ENCODE measurements at regions not wholly inside any gene's neighbourhood (a gene's known extent, or its start where the extent isn't known, plus 50 kb on each side); places are given as distances from the start of the nearest gene placed in this dataset.

GRCh38 chr6:158910484-158911440, 89.2 kb downstream of the RSPH3 start:
- Histone ChIP-seq H3K4me1 (ENCODE audit: insufficient read depth, low read length) (peaks cover 33% of the 10 kb centered on the region), H3K4me3 (ENCODE audit: low read length) (peak overlapping the region; percentile 67), H3K36me3 (ENCODE audit: insufficient read depth, low read length) (no peaks in the 10 kb centered on the region), H3K27me3 (ENCODE audit: insufficient read depth, low read length, poor library complexity, severe bottlenecking) (no peaks in the 10 kb centered on the region), H3K27ac (ENCODE audit: low read depth, low read length) (no peak overlapping the region), H3K9me3 (ENCODE audit: low read length) (peaks cover under 1% of the 10 kb centered on the region)
- Mint-ChIP-seq H3K4me3 (peak overlapping the region; percentile 37 to 90 (median 82)), H3K27me3 (peaks cover 0 to 2% of the 10 kb centered on the region in 2 donors), H3K27ac (peak overlapping the region in 7 of 8 donors; percentile 66 to 95 (median 85)), H3K9me3 (peaks cover 8 to 13% (median 9%) of the 10 kb centered on the region in 5 donors), H3K4me1 (peaks cover 43 to 50% (median 46%) of the 10 kb centered on the region in 3 donors), H3K36me3 (peaks cover 0 to 13% (median 0%) of the 10 kb centered on the region in 3 donors)
- ChIA-PET POLR2A (interaction anchor here (0.6 to 3.1 kb wide), 4 partner anchors 41 to 92 kb away, joined by 3 to 16 read pairs (median 4); partner anchors contain the start of gene EZR), CTCF (interaction anchor here (1.4 to 2.4 kb wide), 3 partner anchors 42 to 117 kb away, joined by 3 to 9 read pairs (median 4); no protein-coding TSS in a partner anchor)
- peak in 1 of 5 donors; percentile 21 for DNase-seq

- peaks cover 9% of the 10 kb centered on the region for H3K9me3 ChIP-seq (ENCODE audit: low read length)
- POLR2A ChIA-PET = interaction anchor here (0.6 to 3.1 kb wide), 4 partner anchors 9 to 57 kb away, joined by 3 to 16 read pairs (median 4); no protein-coding TSS in a partner anchor
- H3K27me3 ChIP-seq (ENCODE audit: insufficient read depth, low read length, poor library complexity, severe bottlenecking) = no peaks in the 10 kb centered on the region
- DNase-seq = no peak
- Mint-ChIP-seq H3K27ac (peak overlapping the region in 7 of 8 donors; percentile 20 to 95 (median 82)), H3K4me3 (peak overlapping the region in 6 of 7 donors; percentile 69 to 90 (median 78)), H3K9me3 (peaks cover 14 to 19% (median 17%) of the 10 kb centered on the region in 5 donors), H3K4me1 (peaks cover 39 to 46% (median 45%) of the 10 kb centered on the region in 3 donors), H3K27me3 (peaks cover 0 to 2% of the 10 kb centered on the region in 2 donors), H3K36me3 (peaks cover 1 to 21% (median 3%) of the 10 kb centered on the region in 3 donors)
- peak overlapping the region; percentile 67 for H3K4me3 ChIP-seq (ENCODE audit: low read length)
- CTCF ChIA-PET = interaction anchor here (2.4 kb wide), 1 partner anchor 41 kb away, joined by 9 read pairs; no protein-coding TSS in a partner anchor
- H3K36me3 ChIP-seq (ENCODE audit: insufficient read depth, low read length) = no peaks in the 10 kb centered on the region
- peaks cover 33% of the 10 kb centered on the region for H3K4me1 ChIP-seq (ENCODE audit: insufficient read depth, low read length)
- no peak overlapping the region for H3K27ac ChIP-seq (ENCODE audit: low read depth, low read length)
These were observed 90.1 kb downstream of the RSPH3 start for GRCh38 chr6:158909938-158910337.

- peaks cover 11% of the 10 kb centered on the region for H3K9me3 ChIP-seq (ENCODE audit: low read length)
- Mint-ChIP-seq H3K4me1 (peaks cover 32 to 38% (median 37%) of the 10 kb centered on the region in 3 donors), H3K27ac (peak overlapping the region in 1 of 8 donors; percentile 85), H3K27me3 (peaks cover 0 to 2% of the 10 kb centered on the region in 2 donors), H3K9me3 (peaks cover 19 to 28% (median 25%) of the 10 kb centered on the region in 5 donors), H3K4me3 (peak overlapping the region in 1 of 7 donors; percentile 36), H3K36me3 (peaks cover 1 to 27% (median 3%) of the 10 kb centered on the region in 3 donors)
- H3K36me3 ChIP-seq (ENCODE audit: insufficient read depth, low read length) = no peaks in the 10 kb centered on the region
- no peaks in the 10 kb centered on the region for H3K27me3 ChIP-seq (ENCODE audit: insufficient read depth, low read length, poor library complexity, severe bottlenecking)
- peaks cover 33% of the 10 kb centered on the region for H3K4me1 ChIP-seq (ENCODE audit: insufficient read depth, low read length)
- POLR2A ChIA-PET = no interaction called here
- H3K27ac ChIP-seq (ENCODE audit: low read depth, low read length) = no peak overlapping the region
- CTCF ChIA-PET = interaction anchor here (0.9 to 1.4 kb wide), 2 partner anchors 34 to 205 kb away, joined by 3 read pairs; no protein-coding TSS in a partner anchor
- no peak overlapping the region for H3K4me3 ChIP-seq (ENCODE audit: low read length)
- no peak for DNase-seq
These were observed 89.4 kb upstream of the EZR start for GRCh38 chr6:158908606-158909005.

- CTCF ChIA-PET = interaction anchor here (0.9 to 1.4 kb wide), 2 partner anchors 33 to 205 kb away, joined by 3 read pairs; no protein-coding TSS in a partner anchor
- no peak overlapping the region for H3K27ac ChIP-seq (ENCODE audit: low read depth, low read length)
These were observed 88.8 kb upstream of the EZR start for GRCh38 chr6:158907931-158908330.

GRCh38 chr6:158906926-158907325, 87.8 kb upstream of the EZR start:
- CTCF ChIA-PET = no interaction called here
- Mint-ChIP-seq H3K4me3 (no peak overlapping the region), H3K27ac (no peak overlapping the region), H3K27me3 (peaks cover 0 to 2% of the 10 kb centered on the region in 2 donors), H3K36me3 (peaks cover 1 to 27% (median 3%) of the 10 kb centered on the region in 3 donors), H3K4me1 (peaks cover 22 to 24% (median 24%) of the 10 kb centered on the region in 3 donors), H3K9me3 (peaks cover 19 to 28% (median 25%) of the 10 kb centered on the region in 5 donors)
- no peaks in the 10 kb centered on the region for H3K36me3 ChIP-seq (ENCODE audit: insufficient read depth, low read length)
- POLR2A ChIA-PET = no interaction called here
- peaks cover 11% of the 10 kb centered on the region for H3K9me3 ChIP-seq (ENCODE audit: low read length)
- no peak overlapping the region for H3K4me3 ChIP-seq (ENCODE audit: low read length)
- DNase-seq = no peak
- H3K4me1 ChIP-seq (ENCODE audit: insufficient read depth, low read length) = peaks cover 23% of the 10 kb centered on the region
- no peak overlapping the region for H3K27ac ChIP-seq (ENCODE audit: low read depth, low read length)
- H3K27me3 ChIP-seq (ENCODE audit: insufficient read depth, low read length, poor library complexity, severe bottlenecking) = no peaks in the 10 kb centered on the region

More at GRCh38 chr6:158907931-158908330, 88.8 kb upstream of the EZR start:
- no peak overlapping the region for H3K27ac Mint-ChIP-seq
- Histone ChIP-seq H3K36me3 (ENCODE audit: insufficient read depth, low read length) (no peaks in the 10 kb centered on the region), H3K4me1 (ENCODE audit: insufficient read depth, low read length) (peaks cover 33% of the 10 kb centered on the region), H3K27me3 (ENCODE audit: insufficient read depth, low read length, poor library complexity, severe bottlenecking) (no peaks in the 10 kb centered on the region), H3K4me3 (ENCODE audit: low read length) (no peak overlapping the region), H3K9me3 (ENCODE audit: low read length) (peaks cover 11% of the 10 kb centered on the region)
- peaks cover 0 to 2% of the 10 kb centered on the region in 2 donors for H3K27me3 Mint-ChIP-seq
- H3K4me1 Mint-ChIP-seq = peaks cover 32 to 34% (median 34%) of the 10 kb centered on the region in 3 donors
- H3K36me3 Mint-ChIP-seq = peaks cover 1 to 27% (median 3%) of the 10 kb centered on the region in 3 donors
- peaks cover 19 to 28% (median 25%) of the 10 kb centered on the region in 5 donors for H3K9me3 Mint-ChIP-seq
- DNase-seq = no peak
- POLR2A ChIA-PET = no interaction called here
- no peak overlapping the region for H3K4me3 Mint-ChIP-seq

GRCh38 chr6:158905277-158905676, 86.1 kb upstream of the EZR start:
- Mint-ChIP-seq H3K9me3 (peaks cover 19 to 28% (median 25%) of the 10 kb centered on the region in 5 donors), H3K4me1 (peaks cover 6 to 7% (median 7%) of the 10 kb centered on the region in 3 donors), H3K36me3 (peaks cover 1 to 27% (median 3%) of the 10 kb centered on the region in 3 donors), H3K27ac (peak overlapping the region in 1 of 8 donors; percentile 30), H3K27me3 (peaks cover 0 to 2% of the 10 kb centered on the region in 2 donors), H3K4me3 (no peak overlapping the region)
- H3K27me3 ChIP-seq (ENCODE audit: insufficient read depth, low read length, poor library complexity, severe bottlenecking) = no peaks in the 10 kb centered on the region
- ChIA-PET CTCF (interaction anchor here (1.4 kb wide), 2 partner anchors 67 to 201 kb away, joined by 3 to 5 read pairs; no protein-coding TSS in a partner anchor), POLR2A (no interaction called here)
- H3K9me3 ChIP-seq (ENCODE audit: low read length) = peaks cover 11% of the 10 kb centered on the region
- no peaks in the 10 kb centered on the region for H3K36me3 ChIP-seq (ENCODE audit: insufficient read depth, low read length)
- H3K4me1 ChIP-seq (ENCODE audit: insufficient read depth, low read length) = peaks cover 7% of the 10 kb centered on the region
- H3K27ac ChIP-seq (ENCODE audit: low read depth, low read length) = no peak overlapping the region
- DNase-seq = no peak
- H3K4me3 ChIP-seq (ENCODE audit: low read length) = no peak overlapping the region

- no peak overlapping the region for H3K27ac Mint-ChIP-seq
- H3K36me3 Mint-ChIP-seq = peaks cover 1 to 27% (median 3%) of the 10 kb centered on the region in 3 donors
- no peaks in the 10 kb centered on the region for H3K36me3 ChIP-seq (ENCODE audit: insufficient read depth, low read length)
- no peak overlapping the region for H3K27ac ChIP-seq (ENCODE audit: low read depth, low read length)
- no peaks in the 10 kb centered on the region for H3K27me3 ChIP-seq (ENCODE audit: insufficient read depth, low read length, poor library complexity, severe bottlenecking)
- H3K4me1 Mint-ChIP-seq = no peaks in the 10 kb centered on the region
- peaks cover 11% of the 10 kb centered on the region for H3K9me3 ChIP-seq (ENCODE audit: low read length)
- ChIA-PET CTCF (interaction anchor here (0.7 to 1.4 kb wide), 5 partner anchors 10 to 200 kb away, joined by 3 to 5 read pairs (median 3); no protein-coding TSS in a partner anchor), POLR2A (interaction anchor here (1.0 kb wide), 1 partner anchor 13 kb away, joined by 3 read pairs; no protein-coding TSS in a partner anchor)
- H3K4me3 Mint-ChIP-seq = no peak overlapping the region
- peaks cover 19 to 28% (median 25%) of the 10 kb centered on the region in 5 donors for H3K9me3 Mint-ChIP-seq
- DNase-seq = no peak
- peaks cover 0 to 2% of the 10 kb centered on the region in 2 donors for H3K27me3 Mint-ChIP-seq
- no peak overlapping the region for H3K4me3 ChIP-seq (ENCODE audit: low read length)
- H3K4me1 ChIP-seq (ENCODE audit: insufficient read depth, low read length) = no peaks in the 10 kb centered on the region
These were observed 84.6 kb upstream of the EZR start for GRCh38 chr6:158903801-158904200.

Data from CD8-positive, alpha-beta memory T cell (primary cell).